Endothelial cell of umbilical vein (primary cell): ENCODE measurements at regions not wholly inside any gene's neighbourhood (a gene's known extent, or its start where the extent isn't known, plus 50 kb on each side); places are given as distances from the start of the nearest gene placed in this dataset.

Source experiments
- BruUV-seq: library from RNA; stranded (reverse); fragments of 400-500 nt; replicated peaks from 2 replicates; lab custom pipeline; 2021; lab: Mats Ljungman, UMichigan
- CTCF ChIA-PET: fragments of 300-600, 350-600 bp; sonication (Branson Sonifier 250); formaldehyde crosslinking; loops from one replicate; lab custom pipeline; 2021; ENCODE audit warnings: antibody characterized with exemption, inconsistent platforms; lab: Charles Lee
- POLR2A ChIA-PET: fragments of 300-600, 350-600 bp; sonication (Branson Sonifier 250); formaldehyde crosslinking; loops from one replicate; lab custom pipeline; 2021; ENCODE audit warnings: antibody characterized with exemption, inconsistent platforms; lab: Charles Lee
- DNase-seq: peaks from one replicate; pipeline ENCODE4 v3.0.0-alpha.2; 2011; ENCODE audit warnings: low read depth, low spot score
- FAIRE-seq: peaks from 2 replicates; lab custom pipeline; 2011; peaks lifted over from hg19 to GRCh38; lab: Jason Lieb, UNC
- H2AFZ ChIP-seq: 2 replicates; pipeline ENCODE4 v1.6.0; 2012; ENCODE audit warnings: low read depth, low read length, control low read depth, inconsistent platforms
- H3K27ac ChIP-seq: 2 replicates; pipeline ENCODE4 v1.5.1; 2011; ENCODE audit warnings: low read depth, mild to moderate bottlenecking, control low read depth, low read length, moderate library complexity; ENCODE audit not compliant: insufficient read depth
- H3K27me3 ChIP-seq, 2 experiments: 2 replicates each; pipeline versions ENCODE4 v1.6.0 to v1.6.1; 2011; ENCODE audit warnings: low read length in 2 of 2, mixed read lengths in 1 of 2; ENCODE audit not compliant: control insufficient read depth in 2 of 2, insufficient read depth in 2 of 2
- H3K36me3 ChIP-seq, 2 experiments: 2 replicates in 1 of 2; 3 replicates in 1 of 2; pipeline ENCODE4 v1.5.1; 2011; ENCODE audit warnings: low read length in 2 of 2, mild to moderate bottlenecking in 1 of 2, moderate library complexity in 1 of 2; ENCODE audit not compliant: control insufficient read depth in 2 of 2, insufficient read depth in 2 of 2; ENCODE audit errors: extremely low read depth in 1 of 2
- H3K4me1 ChIP-seq: 3 replicates; pipeline ENCODE4 v1.5.1; 2011; ENCODE audit warnings: mild to moderate bottlenecking, low read length; ENCODE audit not compliant: control insufficient read depth, insufficient read depth; ENCODE audit errors: extremely low read depth
- H3K4me2 ChIP-seq: 2 replicates; pipeline ENCODE4 v1.6.1; 2011; ENCODE audit warnings: low read length, control low read depth, mixed read lengths; ENCODE audit not compliant: insufficient read depth
- H3K4me3 ChIP-seq, 3 experiments: fragments of 200-600 bp in 1 of 3; sonication (generic), shearing (Covaris generic) in 1 of 3; replicated peaks in 1 of 3; 2 replicates each; pipeline ENCODE4 v1.5.1; 2011 to 2016; ENCODE audit warnings: control low read depth in 3 of 3, low read length in 3 of 3, mild to moderate bottlenecking in 2 of 3, inconsistent platforms in 1 of 3, low read depth in 1 of 3, moderate library complexity in 1 of 3; ENCODE audit not compliant: insufficient read depth in 1 of 3
- H3K79me2 ChIP-seq: 2 replicates; pipeline ENCODE4 v1.6.0; 2012; ENCODE audit warnings: low read length, inconsistent platforms; ENCODE audit not compliant: control insufficient read depth, insufficient read depth
- H3K9ac ChIP-seq: replicated peaks from 2 replicates; pipeline ENCODE3; 2011; ENCODE audit warnings: low read length, control low read depth; ENCODE audit not compliant: insufficient read depth; ENCODE audit errors: extremely low read depth
- H3K9me1 ChIP-seq: replicated peaks from 3 replicates; pipeline ENCODE4 v1.6.0; 2011; ENCODE audit warnings: mild to moderate bottlenecking, low read length; ENCODE audit not compliant: control insufficient read depth, insufficient read depth; ENCODE audit errors: extremely low read depth
- H3K9me3 ChIP-seq: replicated peaks from 2 replicates; pipeline ENCODE4 v1.5.1; 2012; ENCODE audit warnings: low read length, inconsistent platforms; ENCODE audit not compliant: control insufficient read depth, insufficient read depth
- H4K20me1 ChIP-seq: replicated peaks from 2 replicates; pipeline ENCODE3; 2011; ENCODE audit warnings: mild to moderate bottlenecking, low read length; ENCODE audit not compliant: control insufficient read depth, insufficient read depth; ENCODE audit errors: extremely low read depth
- EZH2 ChIP-seq: IDR thresholded peaks from 2 replicates; pipeline ENCODE4 v1.6.1; 2012; ENCODE audit warnings: borderline replicate concordance, low read depth, mild to moderate bottlenecking, moderate library complexity, low read length, inconsistent platforms; ENCODE audit not compliant: severe bottlenecking
- FOS ChIP-seq: IDR thresholded peaks from 2 replicates; pipeline ENCODE4 v1.6.1; 2011; ENCODE audit warnings: mild to moderate bottlenecking, low read length, moderate library complexity, borderline replicate concordance; ENCODE audit not compliant: insufficient read depth
- GATA2 ChIP-seq: IDR thresholded peaks from 2 replicates; pipeline ENCODE4 v1.7.0; 2011; ENCODE audit warnings: low read depth, mild to moderate bottlenecking, moderate library complexity, mixed read lengths, low read length; ENCODE audit not compliant: insufficient read length, insufficient read depth
- JUN ChIP-seq: IDR thresholded peaks from 2 replicates; pipeline ENCODE4 v1.6.1; 2011; ENCODE audit warnings: borderline replicate concordance, low read depth; ENCODE audit not compliant: insufficient read length, insufficient read depth
- MYC ChIP-seq: IDR thresholded peaks from one replicate; pipeline ENCODE4 v1.6.1; 2011; ENCODE audit warnings: mild to moderate bottlenecking, low read depth, low read length
- POLR2A ChIP-seq: IDR thresholded peaks from 2 replicates; pipeline ENCODE4 v1.6.1; 2012; ENCODE audit warnings: low read depth, mild to moderate bottlenecking, control low read depth, low read length
- POLR2AphosphoS5 ChIP-seq: IDR thresholded peaks from 2 replicates; pipeline ENCODE4 v1.6.1; 2012; ENCODE audit warnings: low read depth, mild to moderate bottlenecking, control low read depth, low read length, moderate library complexity; ENCODE audit not compliant: insufficient read depth
- dilution Hi-C: fragments of 300-500 bp; cut with MboI; formaldehyde crosslinking; loops from one replicate; pipeline ENCODE4 v1.15.0; 2019; ENCODE audit warnings: low sequenced_read_pairs; ENCODE audit not compliant: extremely low pct_ligation_motif_present
- intact Hi-C: fragments of 100-400 bp; cut with micrococcal nuclease; formaldehyde crosslinking; loops from one replicate; pipeline ENCODE4 v1.10.0; 2022
- TF ChIP-seq, protein P1 (sequence below), 2 donors: IDR thresholded peaks; 1 replicate in 1 of 2; 2 replicates in 1 of 2; pipeline ENCODE4 v1.5.1; 2011; ENCODE audit warnings: low read length in 2 of 2, mild to moderate bottlenecking in 2 of 2, moderate library complexity in 2 of 2, control low read depth in 1 of 2, inconsistent platforms in 1 of 2, low read depth in 1 of 2; ENCODE audit not compliant: insufficient read depth in 1 of 2; ENCODE audit errors: extremely low read depth in 1 of 2
- TF ChIP-seq, protein P2 (sequence below): IDR thresholded peaks from 2 replicates; pipeline ENCODE4 v1.6.1; 2011; ENCODE audit not compliant: insufficient read depth, insufficient read length

DNA sequence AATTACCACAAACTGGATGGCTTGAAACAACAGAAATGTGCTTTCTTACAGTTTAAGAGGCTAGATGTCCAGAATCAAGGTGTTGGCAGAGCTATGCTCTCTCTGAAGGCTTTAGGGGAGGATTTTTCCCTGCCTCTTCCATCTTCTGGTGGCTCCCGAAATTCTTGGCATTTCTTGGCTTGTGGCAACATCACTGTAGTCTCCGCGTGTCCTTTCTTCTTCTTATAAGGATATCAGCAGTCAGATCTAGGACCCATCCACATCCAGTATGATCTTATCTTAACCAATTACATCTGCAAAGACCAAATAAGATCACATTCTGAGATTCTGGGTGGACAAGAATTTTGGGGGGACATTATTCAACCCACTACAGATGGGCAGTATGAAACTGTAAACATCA is 119.2 kb upstream of the PMFBP1 start:
- FAIRE-seq, result no peak
- H3K9ac ChIP-seq, result peak overlapping the region; percentile 87
- no peaks in the 10 kb centered on the region for H3K79me2 ChIP-seq
- dilution Hi-C loops (no loop called here), intact Hi-C loops (loop anchor here (1.0 to 10.0 kb wide), 6 partner anchors 43 to 764 kb away; no protein-coding TSS in a partner anchor)
- POLR2A ChIA-PET, result no interaction called here
- H3K27ac ChIP-seq, result peak overlapping the region; percentile 97
- H3K4me1 ChIP-seq, result peaks cover 32% of the 10 kb centered on the region
- H3K9me3 ChIP-seq, result no peaks in the 10 kb centered on the region
- TF ChIP-seq, protein P1, sequence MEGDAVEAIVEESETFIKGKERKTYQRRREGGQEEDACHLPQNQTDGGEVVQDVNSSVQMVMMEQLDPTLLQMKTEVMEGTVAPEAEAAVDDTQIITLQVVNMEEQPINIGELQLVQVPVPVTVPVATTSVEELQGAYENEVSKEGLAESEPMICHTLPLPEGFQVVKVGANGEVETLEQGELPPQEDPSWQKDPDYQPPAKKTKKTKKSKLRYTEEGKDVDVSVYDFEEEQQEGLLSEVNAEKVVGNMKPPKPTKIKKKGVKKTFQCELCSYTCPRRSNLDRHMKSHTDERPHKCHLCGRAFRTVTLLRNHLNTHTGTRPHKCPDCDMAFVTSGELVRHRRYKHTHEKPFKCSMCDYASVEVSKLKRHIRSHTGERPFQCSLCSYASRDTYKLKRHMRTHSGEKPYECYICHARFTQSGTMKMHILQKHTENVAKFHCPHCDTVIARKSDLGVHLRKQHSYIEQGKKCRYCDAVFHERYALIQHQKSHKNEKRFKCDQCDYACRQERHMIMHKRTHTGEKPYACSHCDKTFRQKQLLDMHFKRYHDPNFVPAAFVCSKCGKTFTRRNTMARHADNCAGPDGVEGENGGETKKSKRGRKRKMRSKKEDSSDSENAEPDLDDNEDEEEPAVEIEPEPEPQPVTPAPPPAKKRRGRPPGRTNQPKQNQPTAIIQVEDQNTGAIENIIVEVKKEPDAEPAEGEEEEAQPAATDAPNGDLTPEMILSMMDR (IDR thresholded peaks at IDR 0.05; ENCODE audit: extremely low read depth in 1 of 2, insufficient read depth in 1 of 2, low read depth in 1 of 2, low read length in 2 of 2), result no peak
- TF ChIP-seq GATA2, result peak; percentile 93
- no peak for DNase-seq
- TSS peak; percentile 97 for BruUV-seq
- H2AFZ ChIP-seq, result peak overlapping the region; percentile 83
- no peaks in the 10 kb centered on the region for H3K36me3 ChIP-seq
- no peaks in the 10 kb centered on the region for H3K27me3 ChIP-seq
- CTCF ChIA-PET, result interaction anchor here (1.0 to 1.4 kb wide), 5 partner anchors 10 to 176 kb away, joined by 3 to 8 read pairs (median 6); no protein-coding TSS in a partner anchor
- no peaks in the 10 kb centered on the region for H3K9me1 ChIP-seq
- H3K4me3 ChIP-seq, result peak overlapping the region in 1 of 3 experiments; percentile 19
- no peaks in the 10 kb centered on the region for H4K20me1 ChIP-seq
- H3K4me2 ChIP-seq, result peak overlapping the region; percentile 93

DNA sequence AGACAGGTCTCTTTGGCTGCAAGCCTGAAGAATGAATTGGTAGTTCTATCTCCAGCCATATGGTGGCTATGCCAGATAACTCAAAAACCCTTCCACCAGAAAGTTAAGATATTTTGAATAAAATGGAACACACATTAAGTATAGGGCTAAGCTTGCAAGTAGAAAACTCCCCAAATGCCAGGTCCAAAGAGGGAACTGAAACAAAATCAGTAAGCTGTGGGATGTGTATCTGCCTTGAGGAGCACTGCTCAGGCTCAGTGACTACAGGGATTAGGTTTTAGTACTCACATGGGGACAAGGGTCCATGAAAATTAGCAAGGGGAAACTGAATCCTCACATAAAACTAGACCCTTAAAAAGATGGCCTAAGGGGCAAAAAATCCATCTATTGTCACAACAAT is 115.7 kb upstream of the PMFBP1 start:
- dilution Hi-C loops, result no loop called here
- Histone ChIP-seq H3K9ac (no peak overlapping the region), H3K27me3 (no peaks in the 10 kb centered on the region), H3K4me1 (peaks cover 28% of the 10 kb centered on the region), H3K4me2 (no peak overlapping the region), H3K9me3 (no peaks in the 10 kb centered on the region), H2AFZ (no peak overlapping the region), H3K79me2 (no peaks in the 10 kb centered on the region), H3K27ac (no peak overlapping the region), H3K36me3 (no peaks in the 10 kb centered on the region), H4K20me1 (no peaks in the 10 kb centered on the region), H3K4me3 (no peak overlapping the region), H3K9me1 (no peaks in the 10 kb centered on the region)
- FAIRE-seq, result no peak
- intact Hi-C loops, result no loop called here
- BruUV-seq, result no TSS peak
- TF ChIP-seq POLR2A, result no peak
- no peak for TF ChIP-seq FOS
- no peak for TF ChIP-seq JUN
- TF ChIP-seq POLR2AphosphoS5, result no peak
- no peak for TF ChIP-seq EZH2
- TF ChIP-seq MYC, result no peak
- TF ChIP-seq, protein P2, sequence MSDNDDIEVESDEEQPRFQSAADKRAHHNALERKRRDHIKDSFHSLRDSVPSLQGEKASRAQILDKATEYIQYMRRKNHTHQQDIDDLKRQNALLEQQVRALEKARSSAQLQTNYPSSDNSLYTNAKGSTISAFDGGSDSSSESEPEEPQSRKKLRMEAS, result no peak
- no peak for TF ChIP-seq GATA2
- no peak for DNase-seq
- ChIA-PET POLR2A (no interaction called here), CTCF (no interaction called here)
